Non-pigmented ciliary epithelial cell (primary cell): ENCODE measurements at regions not wholly inside any gene's neighbourhood (a gene's known extent, or its start where the extent isn't known, plus 50 kb on each side); places are given as distances from the start of the nearest gene placed in this dataset.

Experiments used
- DNase-seq: peaks from one replicate; pipeline ENCODE4 v3.0.0-alpha.2; 2010; ENCODE audit warnings: low read depth

DNA sequence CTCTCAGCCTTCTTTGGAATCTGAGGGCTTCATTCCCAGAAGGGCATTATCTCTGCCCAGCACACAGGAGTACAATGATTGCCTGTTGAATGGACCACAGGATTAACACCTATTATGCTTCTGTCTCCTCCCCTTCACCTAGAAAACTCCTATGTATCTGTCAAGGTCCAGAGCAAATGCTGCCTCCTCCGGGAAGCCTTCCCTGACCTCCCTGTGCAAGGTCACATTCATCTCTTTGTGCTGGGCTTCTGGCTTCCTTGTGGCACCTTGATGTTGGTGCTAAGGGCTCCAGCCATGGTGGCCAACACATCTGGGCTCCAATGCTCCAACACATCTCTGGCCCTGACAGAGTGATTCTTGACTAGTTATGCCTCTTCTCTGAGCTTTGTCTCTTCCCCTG, 49.9 kb upstream of the ATP2B2 start:
- no peak for DNase-seq

DNA sequence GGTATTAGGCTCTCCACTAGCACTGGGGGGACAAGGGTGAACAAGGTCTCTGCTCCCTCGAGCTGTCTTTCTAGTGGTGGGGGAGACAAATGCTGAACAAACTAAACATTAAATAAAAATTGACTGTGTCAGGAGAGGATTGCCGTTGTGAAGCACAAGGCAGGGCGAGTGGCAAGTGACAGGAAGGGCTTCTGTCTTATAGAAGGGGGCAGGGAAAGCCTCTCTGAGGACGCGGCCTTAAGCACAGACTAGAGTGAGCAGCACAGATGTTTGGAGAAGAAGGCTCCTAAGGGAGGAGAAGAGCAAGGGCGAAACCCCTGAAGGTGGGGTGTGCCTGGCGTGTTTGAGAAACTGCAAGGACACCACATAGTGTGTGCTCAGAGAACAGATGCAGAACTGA, 50.9 kb upstream of the ATP2B2 start:
- DNase-seq: no peak

DNA sequence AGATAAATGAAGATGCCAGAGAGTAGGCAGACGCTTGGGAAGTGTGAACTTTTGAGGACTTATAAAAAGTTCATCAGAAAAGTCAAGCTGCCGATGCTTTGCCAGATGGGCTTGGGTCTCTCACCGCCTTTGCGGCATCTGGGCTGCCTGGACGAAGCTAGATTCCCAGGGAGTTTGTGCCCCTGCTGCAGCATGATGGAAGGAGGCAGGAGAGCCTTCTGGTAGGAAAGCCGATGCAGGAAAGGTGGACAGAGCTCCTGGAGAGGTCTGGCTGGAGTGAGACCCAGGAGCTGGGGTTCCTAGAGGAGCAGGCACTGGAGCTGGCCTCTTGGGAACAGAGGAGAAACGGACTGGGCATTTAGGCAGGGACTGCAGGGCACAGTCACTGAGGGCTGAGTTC, 51.9 kb upstream of the ATP2B2 start:
- no peak for DNase-seq

DNA sequence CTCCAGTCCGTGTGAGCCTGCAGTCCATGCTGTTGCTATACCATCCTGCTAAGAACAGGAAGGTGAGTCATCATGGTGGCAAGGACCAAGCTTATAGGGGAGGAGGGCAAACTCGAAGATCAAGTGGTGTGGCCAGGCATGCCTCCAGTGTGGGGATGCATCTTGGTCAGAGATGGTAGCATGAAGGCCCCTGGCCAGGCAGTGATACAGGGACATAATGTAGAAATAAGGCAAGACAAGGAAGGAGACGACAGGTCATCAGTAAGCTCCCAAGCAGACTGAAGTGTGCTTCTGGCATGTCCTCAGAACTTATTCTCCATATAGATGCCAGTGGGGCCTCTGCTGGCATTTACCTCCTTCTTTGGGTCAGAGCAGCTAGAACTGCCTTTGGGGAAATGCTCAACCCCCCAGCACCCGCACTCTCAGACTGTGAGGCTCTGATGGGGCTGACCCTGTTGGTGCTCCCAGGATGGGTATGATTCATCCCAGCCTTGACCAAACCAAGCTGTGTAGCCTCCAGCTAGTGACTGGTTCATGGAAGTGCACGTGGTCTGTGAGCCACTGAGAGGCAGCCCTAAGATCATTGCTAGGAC, 52.5 kb upstream of the ATP2B2 start:
- peak; percentile 15 for DNase-seq

DNA sequence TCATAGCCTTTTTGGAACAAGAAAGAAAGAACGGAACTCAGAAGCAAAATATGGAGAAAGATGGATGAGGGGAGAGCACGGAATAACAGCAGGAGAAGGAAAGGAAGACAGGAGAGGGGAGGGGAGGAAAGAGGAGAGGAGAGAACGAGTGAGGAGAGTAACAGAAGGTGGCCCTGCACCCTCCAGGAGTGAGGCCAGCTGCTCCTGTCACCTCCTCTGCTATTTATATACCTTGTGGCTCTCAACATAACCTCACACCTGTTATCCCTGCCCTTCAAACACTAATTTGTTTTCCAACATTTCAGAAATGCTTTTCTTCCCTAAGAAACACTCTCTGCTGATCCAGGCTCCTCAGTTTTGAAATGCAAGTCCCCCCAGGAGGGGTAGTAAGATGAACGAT, 53.4 kb upstream of the ATP2B2 start:
- no peak for DNase-seq

DNA sequence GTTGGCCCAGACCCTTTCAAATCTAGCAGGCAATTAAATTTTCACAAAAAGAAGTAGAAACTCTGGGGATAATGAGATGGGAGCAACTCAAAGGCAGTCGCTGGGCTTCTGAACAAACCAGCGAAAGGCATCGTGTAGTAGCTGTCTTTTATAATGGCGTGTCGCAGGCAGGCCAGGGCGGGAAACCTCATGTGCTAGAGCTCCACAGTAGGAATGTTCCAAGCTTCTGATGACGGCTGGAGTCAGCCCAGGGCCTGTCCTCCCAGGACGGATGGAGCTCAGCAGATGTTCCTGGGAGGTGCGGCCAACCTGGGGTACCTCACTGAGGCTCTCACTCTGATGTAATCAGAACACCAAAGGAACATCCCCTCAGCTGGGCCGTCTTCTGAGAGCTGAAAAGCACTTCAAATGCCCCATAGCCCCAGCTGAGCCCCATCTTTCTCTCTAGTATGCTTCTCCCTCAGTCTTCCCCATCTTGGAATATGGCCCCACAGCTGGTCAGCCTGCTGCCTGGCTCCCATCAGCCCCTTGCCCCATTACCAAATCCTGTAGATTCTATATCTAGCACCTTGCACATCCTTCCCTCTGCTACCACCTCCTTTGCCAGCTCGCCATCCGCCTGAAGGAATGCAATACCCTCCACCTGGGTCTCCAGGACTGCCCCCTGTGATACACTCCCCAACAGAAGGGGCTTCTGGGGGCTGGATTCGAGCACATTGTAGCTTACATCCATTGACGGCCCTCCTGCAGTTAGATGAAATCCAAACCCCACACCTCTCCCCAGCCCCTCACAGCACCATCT, 54.9 kb upstream of the ATP2B2 start:
- no peak for DNase-seq

DNA sequence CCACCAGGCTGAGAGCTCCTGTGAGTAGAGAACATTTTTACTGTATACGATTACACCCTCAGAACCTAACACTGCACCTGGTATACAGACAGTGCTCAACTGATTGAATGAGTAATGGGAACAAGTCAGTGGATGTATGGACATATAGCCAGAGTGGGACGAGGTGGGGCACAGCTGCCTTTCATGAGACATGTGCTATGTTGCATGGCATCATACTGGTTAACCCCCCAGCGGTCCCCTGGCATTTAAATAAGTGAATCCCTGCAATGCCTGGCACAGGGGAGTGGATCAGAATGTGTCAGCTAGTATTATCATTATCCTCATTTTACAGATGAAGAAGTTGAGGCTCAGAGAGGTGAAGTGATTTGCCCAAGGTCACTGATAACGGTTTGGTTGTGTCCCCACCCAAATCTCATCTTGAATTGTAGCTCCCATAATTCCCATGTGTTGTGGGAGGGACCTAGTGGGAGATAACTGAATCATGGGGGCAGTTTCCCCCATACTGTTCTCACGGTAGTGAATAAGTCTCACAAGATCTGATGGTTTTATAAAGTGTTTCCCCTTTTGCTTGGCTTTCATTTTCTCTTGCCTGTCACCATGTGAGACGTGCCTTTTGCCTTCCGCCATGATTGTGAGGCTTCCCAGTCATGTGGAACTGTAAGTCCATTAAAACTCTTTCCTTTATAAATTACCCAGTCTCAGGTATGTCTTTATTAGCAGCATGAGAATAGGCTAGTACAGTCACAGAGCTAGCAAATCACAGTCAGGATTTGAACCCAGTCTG, 56.0 kb upstream of the ATP2B2 start:
- DNase-seq: no peak

DNA sequence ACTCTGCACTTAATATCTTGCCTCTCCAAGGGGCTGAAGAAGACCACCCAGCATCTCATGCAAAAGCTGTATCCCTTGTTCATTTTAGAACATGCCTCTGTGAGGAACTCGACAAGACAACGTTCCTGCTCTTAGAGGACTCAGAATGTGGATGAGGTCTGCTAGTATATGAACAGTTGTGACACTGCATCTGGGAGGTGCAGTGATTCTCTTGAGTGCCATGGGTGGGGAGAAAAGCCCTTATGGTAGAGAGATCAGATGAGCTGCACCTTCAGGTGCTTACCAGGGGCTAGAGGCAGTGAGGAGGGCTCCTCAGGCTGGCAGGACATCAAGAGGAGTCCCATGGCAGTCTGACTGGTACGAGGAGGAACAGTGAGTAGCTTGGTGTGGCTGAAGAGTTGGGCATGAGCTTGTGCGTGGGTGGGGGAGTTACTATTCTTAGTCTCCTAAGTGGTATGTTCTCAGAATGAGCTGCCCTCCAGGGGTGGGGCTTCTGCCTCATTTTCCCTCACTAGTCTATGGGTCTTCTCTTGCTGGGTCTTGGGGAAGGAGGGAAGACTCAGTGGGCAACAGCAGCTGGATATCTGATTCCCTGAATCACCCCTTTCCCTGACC, 56.7 kb upstream of the ATP2B2 start:
- no peak for DNase-seq

DNA sequence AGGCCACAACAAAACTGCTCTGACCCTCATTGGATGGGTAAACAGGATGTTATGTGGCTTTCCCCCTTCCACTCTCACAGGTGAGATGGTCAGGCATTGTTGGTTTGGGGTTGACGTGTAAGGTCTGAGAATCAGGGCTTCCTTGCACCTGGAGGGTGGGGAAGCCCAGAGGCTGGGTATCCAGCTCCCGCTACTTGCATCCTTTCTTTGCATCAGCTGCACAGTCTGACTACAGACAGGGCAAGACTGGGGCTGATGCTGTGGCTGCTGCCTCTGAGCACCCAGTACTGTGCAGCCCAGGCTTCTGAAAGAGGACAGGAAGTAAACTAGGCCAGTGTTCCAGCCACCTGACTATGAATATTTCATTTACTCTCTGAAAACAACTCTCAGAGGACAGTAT, 58.0 kb upstream of the ATP2B2 start:
- no peak for DNase-seq

DNA sequence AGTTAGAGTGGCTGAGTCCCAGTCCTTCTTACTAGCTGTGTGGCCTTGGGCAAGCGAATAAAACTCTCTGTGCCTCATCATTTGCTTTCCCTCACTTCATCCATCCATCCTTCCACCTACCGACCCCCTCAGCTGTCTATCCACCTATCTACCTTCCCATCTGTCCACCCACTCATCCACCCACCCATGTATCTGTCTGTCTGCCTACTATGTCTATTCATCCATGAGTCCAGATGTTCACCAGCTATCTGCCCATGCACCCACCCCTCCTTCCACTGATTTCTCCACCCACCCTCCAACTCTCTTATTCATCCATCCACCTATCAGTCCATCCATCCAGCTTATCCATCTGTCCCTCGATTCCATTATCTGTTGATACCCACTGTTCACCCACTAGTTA, 60.4 kb upstream of the ATP2B2 start:
- DNase-seq: no peak

DNA sequence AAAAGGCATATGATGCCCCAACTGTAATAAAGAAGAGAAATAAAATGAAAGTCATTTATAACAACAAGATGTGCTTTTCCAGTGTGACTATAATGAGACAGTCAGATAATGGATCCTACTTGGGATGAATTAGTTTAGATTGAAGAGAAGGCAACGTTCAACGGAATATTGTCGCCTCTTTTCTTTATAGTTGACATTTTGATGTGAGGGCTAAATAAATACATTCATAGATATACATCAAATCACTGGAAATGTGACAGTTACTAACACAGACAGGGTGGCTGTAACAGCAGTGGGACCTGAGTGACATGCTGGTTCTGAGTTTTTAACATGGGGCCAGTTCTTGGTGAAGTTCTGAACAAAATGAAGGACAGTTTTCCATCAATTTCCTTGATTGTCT, 61.1 kb upstream of the ATP2B2 start:
- no peak for DNase-seq

DNA sequence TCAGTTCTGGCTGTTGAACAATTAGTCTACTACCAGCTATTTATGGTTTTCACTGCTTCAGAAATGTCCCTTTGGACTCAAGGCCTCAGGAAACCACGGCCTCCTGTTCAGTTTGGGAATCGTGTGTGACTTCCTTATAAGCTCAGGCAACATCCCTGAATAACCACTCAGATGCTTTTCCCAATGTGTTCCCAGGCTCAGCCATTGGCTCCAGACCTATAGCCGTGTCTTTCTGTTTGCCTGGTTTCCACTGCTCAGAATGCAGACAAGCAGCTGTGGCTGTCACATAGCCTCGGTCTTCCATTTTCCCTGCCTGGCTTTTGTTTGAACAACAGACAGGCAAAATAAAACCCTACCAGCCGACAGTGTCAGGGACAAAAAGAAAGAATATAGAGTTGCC, 63.2 kb upstream of the ATP2B2 start:
- no peak for DNase-seq

DNA sequence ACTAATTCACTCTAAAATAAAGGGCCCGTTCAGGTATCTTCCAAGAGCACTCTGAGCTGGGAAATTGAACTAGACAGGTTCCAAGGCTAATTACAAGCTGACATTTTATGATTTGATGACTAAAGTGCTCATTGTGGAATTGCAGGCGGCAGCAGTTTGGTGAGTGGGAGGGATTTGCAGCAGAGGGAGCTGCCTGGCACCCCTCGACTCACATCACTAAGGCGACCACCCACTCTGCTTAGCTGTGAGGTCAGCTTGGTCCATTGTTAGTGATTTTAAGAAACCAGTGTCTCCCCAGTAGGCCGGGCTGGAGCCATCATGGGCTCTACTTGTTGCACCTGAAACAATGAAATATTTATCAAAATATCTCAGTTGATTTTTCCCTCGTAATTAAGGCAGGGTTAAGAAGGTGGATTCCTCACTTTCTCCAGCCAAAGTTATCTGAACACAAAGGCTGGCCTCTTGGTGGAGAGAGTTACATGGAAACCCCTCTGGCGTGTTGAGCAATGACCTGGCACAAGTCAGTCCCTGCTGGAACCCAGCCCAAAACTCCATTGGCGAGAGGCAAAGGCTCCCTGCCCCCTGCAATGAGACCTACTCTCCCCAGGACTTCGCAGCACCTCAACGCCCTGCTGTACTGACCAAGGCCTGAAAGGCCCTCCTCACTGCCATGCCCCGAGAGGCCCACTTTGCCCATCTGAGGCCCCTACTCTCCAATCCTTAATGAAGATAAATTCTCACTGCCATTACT, 65.0 kb upstream of the ATP2B2 start:
- DNase-seq: no peak

DNA sequence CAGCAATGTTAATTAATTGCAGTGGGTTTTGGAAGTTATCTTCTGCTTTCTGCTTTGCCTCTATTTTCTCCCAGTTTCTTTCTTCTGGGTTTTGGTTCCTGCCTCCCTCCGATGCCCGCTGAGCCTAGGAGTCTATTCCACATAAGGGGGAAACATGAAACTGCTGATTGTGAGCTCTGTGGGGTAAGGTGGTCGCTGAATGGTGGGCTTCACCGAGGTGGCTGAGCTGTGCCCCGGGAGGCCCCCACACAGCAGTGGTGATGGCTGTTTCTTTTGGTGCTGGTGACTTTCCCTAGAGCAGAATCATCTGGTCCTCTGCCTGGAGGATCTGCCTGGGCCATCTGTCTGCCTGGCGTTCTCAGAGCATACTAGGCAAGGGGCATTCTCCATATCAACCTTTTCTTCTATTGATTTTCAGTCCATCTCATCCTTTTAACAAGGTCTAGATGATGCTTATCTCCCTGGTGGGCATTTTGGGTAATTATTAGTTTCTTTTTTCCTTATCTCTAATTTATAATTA, 68.8 kb upstream of the ATP2B2 start:
- DNase-seq: no peak

DNA sequence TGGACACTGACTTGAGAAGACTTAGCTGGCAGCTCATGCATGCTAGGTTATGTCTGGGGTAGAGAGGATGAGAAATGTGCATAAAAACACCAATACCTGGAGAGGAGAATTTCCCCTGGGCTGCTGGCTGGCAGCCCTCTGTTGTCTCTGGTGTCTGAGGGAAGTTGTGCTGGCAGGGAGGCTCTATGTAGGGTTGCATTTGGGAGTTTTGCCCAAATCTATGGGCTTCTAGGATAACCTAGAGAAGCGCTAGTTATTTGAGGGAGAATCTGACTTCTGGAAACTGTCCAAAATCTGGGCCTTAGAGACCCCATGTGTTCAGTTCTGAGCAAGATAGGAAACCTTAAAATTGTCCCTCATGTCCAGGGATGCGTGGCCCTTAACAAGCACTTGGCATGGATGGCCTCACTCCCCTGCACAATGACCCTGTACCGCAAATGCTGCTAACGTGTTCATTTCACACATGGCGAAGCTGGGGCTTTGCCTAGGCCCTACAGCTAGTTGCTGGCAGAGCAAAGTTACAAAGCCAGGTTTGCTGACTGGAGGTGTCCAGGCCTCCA, 70.3 kb upstream of the ATP2B2 start:
- DNase-seq: no peak

DNA sequence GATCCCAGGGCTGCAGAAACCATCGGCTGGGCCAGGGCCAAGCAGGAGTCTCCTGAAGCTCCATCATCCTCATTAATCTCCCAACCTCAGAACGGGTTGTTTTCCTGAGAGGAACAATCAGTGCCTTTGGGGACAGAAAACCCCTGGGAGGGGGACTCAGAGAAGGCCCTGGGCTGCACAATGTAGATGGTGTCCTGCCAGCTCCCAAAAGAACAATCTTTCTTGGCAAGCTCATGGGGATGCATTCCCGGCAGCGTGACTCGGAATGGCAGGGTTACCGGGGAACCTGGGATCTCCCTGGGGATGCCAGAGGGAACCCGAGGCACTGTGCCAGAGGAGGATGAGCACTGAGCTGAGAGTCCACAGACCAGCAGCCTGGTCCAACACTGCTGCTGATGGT, 72.1 kb upstream of the ATP2B2 start:
- DNase-seq: no peak

DNA sequence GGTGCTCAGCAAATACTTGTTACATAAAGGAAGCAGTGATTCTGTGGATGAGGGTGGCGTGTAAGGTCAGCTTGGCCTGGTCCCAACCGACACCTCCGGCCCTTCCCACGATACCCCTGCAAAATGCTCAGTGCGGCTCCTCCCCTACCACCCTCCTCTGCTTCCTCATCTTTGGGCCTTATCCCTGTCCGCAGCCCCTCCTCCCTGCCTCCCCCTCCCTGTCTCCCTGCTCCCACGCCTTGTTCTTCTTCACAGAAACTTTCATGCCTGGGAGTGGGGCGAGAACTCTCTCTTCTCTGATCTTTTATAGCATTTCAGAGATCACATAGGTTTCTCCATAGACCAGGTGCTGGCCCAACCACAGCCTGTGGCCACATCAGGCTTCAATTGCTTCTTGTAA, 75.0 kb upstream of the ATP2B2 start:
- no peak for DNase-seq

DNA sequence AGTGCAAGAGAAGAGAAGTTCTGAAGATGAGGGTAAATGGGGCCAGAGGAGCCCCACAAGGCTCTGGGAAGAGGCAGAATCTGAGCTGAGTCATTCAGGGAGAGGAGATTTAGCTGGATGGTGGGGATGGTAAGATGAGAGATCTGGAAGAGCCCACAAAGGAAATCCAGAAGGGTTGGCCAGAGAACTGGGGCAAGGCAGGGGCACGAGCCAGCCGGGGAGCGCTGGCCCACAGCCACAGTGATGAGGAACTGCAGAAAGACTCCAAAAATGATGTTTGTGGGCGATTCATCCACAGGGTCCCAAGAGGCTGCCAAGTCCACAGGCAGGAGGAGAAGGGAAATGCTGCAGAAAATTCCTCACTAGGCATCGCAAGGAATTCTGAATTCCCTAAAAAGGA, 75.9 kb upstream of the ATP2B2 start:
- no peak for DNase-seq

DNA sequence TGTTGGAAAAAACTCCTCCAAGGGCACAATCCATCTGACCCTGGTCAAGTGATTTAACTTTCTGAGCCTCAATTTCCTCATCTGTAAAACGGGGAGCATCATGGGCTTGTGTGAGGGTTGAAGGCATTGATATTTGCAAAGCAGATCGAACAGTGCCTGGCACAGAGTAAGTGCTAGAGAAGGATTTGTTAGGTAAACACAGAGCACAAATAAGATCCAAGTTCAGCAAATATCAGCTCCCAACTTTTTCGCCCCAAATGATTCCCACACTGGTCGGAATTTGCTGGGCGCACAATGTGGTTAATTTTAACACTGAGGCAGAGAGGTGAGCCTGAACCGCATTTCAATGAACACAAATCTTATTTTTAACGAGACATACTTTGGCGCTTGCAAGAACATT, 76.3 kb upstream of the ATP2B2 start:
- DNase-seq: no peak

DNA sequence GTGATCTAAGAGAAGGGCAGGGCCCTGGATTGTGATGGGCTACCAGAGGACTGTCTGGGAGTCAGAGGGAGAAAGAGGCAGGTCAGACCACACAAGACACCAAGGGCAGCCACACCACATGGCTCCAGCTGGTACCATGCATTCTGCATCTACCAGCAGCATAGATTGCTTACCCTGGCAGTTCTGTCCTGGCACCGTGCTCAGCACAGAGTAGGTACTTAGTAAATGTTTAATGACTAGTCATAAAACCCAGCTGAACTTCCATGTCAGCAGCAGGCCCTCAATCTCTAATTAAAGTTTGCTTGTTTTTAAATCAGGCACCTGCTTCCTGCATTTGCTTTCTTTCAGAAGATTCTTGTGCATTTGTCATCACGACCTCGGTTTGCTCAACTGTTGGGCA, 77.3 kb upstream of the ATP2B2 start:
- DNase-seq: no peak
